HepG2 (cell line): ENCODE measurements at regions not wholly inside any gene's neighbourhood (a gene's known extent, or its start where the extent isn't known, plus 50 kb on each side); places are given as distances from the start of the nearest gene placed in this dataset.

Experiments used
- ATAC-seq: fragments of 200-7000 bp; cut with Tn5 transposase; 3 replicates; pipeline ENCODE4 v1.9.1; 2020; ENCODE audit warnings: mild to moderate bottlenecking, moderate library complexity
- BruUV-seq: library from RNA; stranded (reverse); fragments of 400-500 nt; replicated peaks from 2 replicates; lab custom pipeline; 2021; lab: Mats Ljungman, UMichigan
- CTCF ChIA-PET: fragments of 300-600 bp; formaldehyde crosslinking; extraction: SDS; loops from one replicate; lab custom pipeline; 2021; ENCODE audit warnings: low total read pairs, inconsistent platforms, low intra/inter-chr PET ratio; lab: Yijun Ruan, JAX
- POLR2A ChIA-PET: fragments of 350-600 bp; sonication (Branson Sonifier 250); formaldehyde crosslinking; loops from one replicate; lab custom pipeline; 2020; ENCODE audit warnings: antibody characterized with exemption, inconsistent platforms; lab: Yijun Ruan, JAX
- DNase-seq: peaks from one replicate; pipeline ENCODE4 v3.0.0-alpha.2; 2015; ENCODE audit warnings: low spot score
- FAIRE-seq: peaks from 3 replicates; lab custom pipeline; 2011; peaks lifted over from hg19 to GRCh38; lab: Jason Lieb, UNC
- H2AFZ ChIP-seq: one replicate; pipeline ENCODE4 v1.6.1; 2011; ENCODE audit warnings: low read length, inconsistent platforms
- H3K27ac ChIP-seq: fragments of 300-600 bp; 3 replicates; pipeline ENCODE4 v1.8.0; 2011; ENCODE audit warnings: mixed run types, mild to moderate bottlenecking, mixed read lengths, low read length, inconsistent platforms; ENCODE audit not compliant: insufficient read depth; ENCODE audit errors: extremely low read length
- H3K27me3 ChIP-seq, 2 experiments: fragments of 200-600 bp in 1 of 2; 2 replicates in 1 of 2; 3 replicates in 1 of 2; pipeline versions ENCODE4 v1.6.0 to v1.8.0; 2011; ENCODE audit warnings: low read length in 2 of 2, mild to moderate bottlenecking in 2 of 2, moderate library complexity in 2 of 2, inconsistent platforms in 1 of 2; ENCODE audit not compliant: insufficient read depth in 2 of 2, control insufficient read depth in 1 of 2
- H3K36me3 ChIP-seq, 2 experiments: fragments of 200-600 bp in 1 of 2; replicated peaks in 1 of 2; 2 replicates in 1 of 2; 3 replicates in 1 of 2; pipeline versions ENCODE4 v1.5.1 to v1.8.0; 2011; ENCODE audit warnings: low read length in 2 of 2, inconsistent platforms in 1 of 2; ENCODE audit not compliant: insufficient read depth in 2 of 2, control insufficient read depth in 1 of 2
- H3K4me1 ChIP-seq: 2 replicates; pipeline ENCODE4 v1.5.1; 2012; ENCODE audit warnings: low read length, inconsistent platforms; ENCODE audit not compliant: insufficient read depth
- H3K4me2 ChIP-seq: 2 replicates; pipeline ENCODE4 v1.6.0; 2011; ENCODE audit warnings: low read depth, low read length, inconsistent platforms
- H3K4me3 ChIP-seq, 3 experiments: fragments of 200-600 bp in 1 of 3; sonication (generic), shearing (Covaris generic) in 1 of 3; replicated peaks in 1 of 3; 2 replicates each; pipeline ENCODE4 v1.5.1; 2011 to 2016; ENCODE audit warnings: low read length in 3 of 3, inconsistent platforms in 2 of 3, low read depth in 2 of 3, mild to moderate bottlenecking in 2 of 3, control low read depth in 1 of 3, mixed read lengths in 1 of 3; ENCODE audit not compliant: insufficient read depth in 1 of 3
- H3K79me2 ChIP-seq: one replicate; pipeline ENCODE4 v1.6.1; 2011; ENCODE audit warnings: low read length, inconsistent platforms; ENCODE audit not compliant: insufficient read depth
- H3K9ac ChIP-seq: 2 replicates; pipeline ENCODE4 v1.6.0; 2011; ENCODE audit warnings: mild to moderate bottlenecking, low read depth, low read length, inconsistent platforms; ENCODE audit not compliant: insufficient read depth
- H3K9me3 ChIP-seq: 2 replicates; pipeline ENCODE4 v1.5.1; 2012; ENCODE audit warnings: mild to moderate bottlenecking, low read length
- H4K20me1 ChIP-seq: 2 replicates; pipeline ENCODE4 v1.6.0; 2011; ENCODE audit warnings: inconsistent platforms, mild to moderate bottlenecking, low read length, moderate library complexity; ENCODE audit not compliant: insufficient read depth
- ARHGAP35 ChIP-seq: sonication (generic); formaldehyde crosslinking; IDR thresholded peaks from 2 replicates; pipeline ENCODE4 v1.9.0; 2022; ENCODE audit warnings: mild to moderate bottlenecking, inconsistent platforms, moderate library complexity, missing genetic modification reagents, borderline replicate concordance
- ATF7 ChIP-seq, 2 experiments: fragments of 450-650 bp in 1 of 2; sonication (generic) in 1 of 2; formaldehyde crosslinking in 1 of 2; IDR thresholded peaks; 2 replicates each; pipeline versions ENCODE4 v1.4.0 to v1.6.1; 2016 to 2020; ENCODE audit warnings: antibody characterized with exemption in 1 of 2, mild to moderate bottlenecking in 1 of 2, missing genetic modification reagents in 1 of 2
- CERS6 ChIP-seq: sonication (generic); formaldehyde crosslinking; IDR thresholded peaks from 2 replicates; pipeline ENCODE4 v1.5.0; 2020; ENCODE audit warnings: missing genetic modification reagents
- FOXK1 ChIP-seq: sonication (generic); formaldehyde crosslinking; IDR thresholded peaks from 2 replicates; pipeline ENCODE4 v1.4.0; 2020; ENCODE audit warnings: low read depth, missing genetic modification reagents, borderline replicate concordance
- SMARCC2 ChIP-seq: fragments of 450-650 bp; IDR thresholded peaks from 2 replicates; pipeline ENCODE4 v1.6.1; 2017; ENCODE audit warnings: antibody characterized with exemption, mild to moderate bottlenecking
- TBP ChIP-seq: sonication (generic); formaldehyde crosslinking; IDR thresholded peaks from 2 replicates; pipeline ENCODE4 v1.5.0; 2020; ENCODE audit warnings: missing genetic modification reagents
- TRAFD1 ChIP-seq: sonication (generic); formaldehyde crosslinking; IDR thresholded peaks from 2 replicates; pipeline ENCODE4 v1.5.1; 2020; ENCODE audit warnings: missing genetic modification reagents, mild to moderate bottlenecking, borderline replicate concordance
- ZFP62 ChIP-seq: sonication (generic); formaldehyde crosslinking; IDR thresholded peaks from 2 replicates; pipeline ENCODE4 v1.4.0; 2020; ENCODE audit warnings: missing genetic modification reagents
- ZMAT3 ChIP-seq: sonication (generic); formaldehyde crosslinking; conservative IDR thresholded peaks from 2 replicates; pipeline ENCODE4 v1.7.0; 2021; ENCODE audit warnings: missing genetic modification reagents
- ZNF407 ChIP-seq: sonication (generic); formaldehyde crosslinking; IDR thresholded peaks from one replicate; pipeline ENCODE4 v1.5.1; 2020; ENCODE audit warnings: mild to moderate bottlenecking, missing genetic modification reagents; ENCODE audit errors: not compliant biosample characterization
- ZNF550 ChIP-seq: sonication (generic); formaldehyde crosslinking; IDR thresholded peaks from 2 replicates; pipeline ENCODE4 v1.4.0; 2020; ENCODE audit warnings: mild to moderate bottlenecking, missing genetic modification reagents, borderline replicate concordance
- ZNF598 ChIP-seq: sonication (generic); formaldehyde crosslinking; IDR thresholded peaks from 2 replicates; pipeline ENCODE4 v1.5.1; 2020; ENCODE audit warnings: mild to moderate bottlenecking, missing genetic modification reagents, borderline replicate concordance
- ZNF607 ChIP-seq: sonication (generic); formaldehyde crosslinking; IDR thresholded peaks from 2 replicates; pipeline ENCODE4 v1.5.1; 2020; ENCODE audit warnings: missing genetic modification reagents, mild to moderate bottlenecking, borderline replicate concordance
- ZNF644 ChIP-seq: IDR thresholded peaks from 2 replicates; pipeline ENCODE4 v1.6.1; 2016; ENCODE audit warnings: low read depth
- ZNF775 ChIP-seq: sonication (generic); formaldehyde crosslinking; IDR thresholded peaks from 2 replicates; pipeline ENCODE4 v1.4.0; 2020; ENCODE audit warnings: missing genetic modification reagents, mild to moderate bottlenecking, moderate library complexity, borderline replicate concordance
- WGBS: methylation state at CpG from one replicate; pipeline ENCODE4 v1.1.6; 2017; ENCODE audit warnings: low lambda C conversion rate; 5-methylcytosine and 5-hydroxymethylcytosine counted together
- in situ Hi-C: cut with HindIII; loops from 2 replicates; pipeline ENCODE4 v1.10.0; 2017; ENCODE audit warnings: low pct_unique_long_range_greater_than_20kb; ENCODE audit not compliant: extremely low pct_ligation_motif_present
- intact Hi-C: fragments of 100-400 bp; cut with micrococcal nuclease; formaldehyde crosslinking; loops from one replicate; pipeline ENCODE4 v1.10.0; 2022; ENCODE audit not compliant: unreplicated experiment

GRCh38 chr2:134128746-134129145 lies 125.1 kb upstream of the MGAT5 start:
- CTCF ChIA-PET = no interaction called here
- TF ChIP-seq ZNF607 = no peak
- no peak for TF ChIP-seq FOXK1 (CRISPR knock-in tag)
- TF ChIP-seq ZNF550 (CRISPR knock-in tag) = no peak
- TF ChIP-seq ZNF775 (CRISPR knock-in tag) = no peak
- no peak for TF ChIP-seq ZNF644
- no peak for TF ChIP-seq ZNF598 (CRISPR knock-in tag)
- TF ChIP-seq ARHGAP35 (CRISPR knock-in tag) = no peak
- no peak for TF ChIP-seq TRAFD1
- TF ChIP-seq ZNF407 = no peak
- TF ChIP-seq TBP (CRISPR knock-in tag) = no peak
- TF ChIP-seq ZMAT3 (CRISPR knock-in tag) = no peak
- TF ChIP-seq SMARCC2 = no peak
- TF ChIP-seq CERS6 (CRISPR knock-in tag) = no peak
- no peak for TF ChIP-seq ATF7 (IDR thresholded peaks at IDR 0.05)
- TF ChIP-seq ATF7 (CRISPR knock-in tag; IDR thresholded peaks at IDR 0.05) = no peak
- TF ChIP-seq ZFP62 = no peak

More at GRCh38 chr2:134128746-134129145, 125.1 kb upstream of the MGAT5 start:
- in situ Hi-C loops = loop anchor here (10.0 kb wide), 1 partner anchor 326 kb away; no protein-coding TSS in a partner anchor
- FAIRE-seq (no peak), DNase-seq (no peak), ATAC-seq (no peak)
- no peaks in the 10 kb centered on the region; a peak in 1 of 5 replicates for H3K36me3 ChIP-seq
- H4K20me1 ChIP-seq = peaks cover 10% of the 10 kb centered on the region
- H3K4me3 ChIP-seq = no peak overlapping the region
- H3K4me2 ChIP-seq = no peak overlapping the region
- no peak overlapping the region for H2AFZ ChIP-seq
- H3K27ac ChIP-seq = no peak overlapping the region
- no peaks in the 10 kb centered on the region for H3K27me3 ChIP-seq
- H3K9ac ChIP-seq = no peak overlapping the region
- peaks cover 77% of the 10 kb centered on the region for H3K79me2 ChIP-seq
- no peaks in the 10 kb centered on the region for H3K9me3 ChIP-seq
- no TSS peak for BruUV-seq
- intact Hi-C loops = no loop called here
- WGBS = 98% methylated on average over 6 of the region's 6 CpGs
- POLR2A ChIA-PET = interaction anchor here (1.9 kb wide), 1 partner anchor 9 kb away, joined by 6 read pairs; no protein-coding TSS in a partner anchor
- H3K4me1 ChIP-seq = peaks cover 77% of the 10 kb centered on the region
